Heart left ventricle (tissue), 16 donors: ENCODE measurements at regions not wholly inside any gene's neighbourhood (a gene's known extent, or its start where the extent isn't known, plus 50 kb on each side); places are given as distances from the start of the nearest gene placed in this dataset.

Experiments
- ATAC-seq, 4 donors: fragments of 200-7000 bp; cut with Tn5 transposase; one replicate each; pipeline ENCODE4 v1.9.1; 2020 to 2022; ENCODE audit warnings: moderate library complexity in 4 of 4, mild to moderate bottlenecking in 3 of 4, moderate number of reproducible peaks in 1 of 4
- DNase-seq, 5 donors: peaks; one replicate each; pipeline ENCODE4 v3.0.0-alpha.2; 2020
- H3K27ac ChIP-seq, 12 donors: fragments of 200-600 bp; sonication (generic) in 4 of 12; one replicate each; pipeline versions ENCODE4 v1.5.0 to v1.8.0; 2016 to 2022; ENCODE audit warnings: mild to moderate bottlenecking in 2 of 12
- H3K27me3 ChIP-seq, 9 donors: fragments of 200-600 bp; sonication (generic) in 2 of 9; one replicate each; pipeline versions ENCODE4 v1.5.1 to v1.8.0; 2016 to 2022; ENCODE audit warnings: mild to moderate bottlenecking in 3 of 9
- H3K36me3 ChIP-seq, 9 donors: fragments of 200-600 bp; sonication (generic) in 2 of 9; one replicate each; pipeline versions ENCODE4 v1.5.0 to v1.8.0; 2018 to 2022; ENCODE audit warnings: mild to moderate bottlenecking in 2 of 9
- H3K4me1 ChIP-seq, 12 donors: fragments of 200-600 bp; sonication (generic) in 4 of 12; one replicate each; pipeline versions ENCODE4 v1.5.0 to v1.8.0; 2016 to 2022; ENCODE audit warnings: mild to moderate bottlenecking in 3 of 12
- H3K4me3 ChIP-seq, 12 donors: fragments of 200-600 bp; sonication (generic) in 4 of 12; one replicate each; pipeline versions ENCODE4 v1.5.0 to v1.8.0; 2017 to 2022; ENCODE audit warnings: mild to moderate bottlenecking in 9 of 12, moderate library complexity in 4 of 12
- H3K9me3 ChIP-seq, 12 donors: fragments of 200-600 bp; sonication (generic) in 4 of 12; one replicate each; pipeline versions ENCODE4 v1.5.0 to v1.8.0; 2016 to 2022; ENCODE audit warnings: mild to moderate bottlenecking in 1 of 12
- CTCF ChIP-seq, 12 donors: fragments of 200-600 bp; sonication (generic) in 4 of 12; IDR thresholded peaks; one replicate each; pipeline versions ENCODE4 v1.5.0 to v1.8.0; 2018 to 2022; ENCODE audit warnings: antibody characterized with exemption in 12 of 12, mild to moderate bottlenecking in 5 of 12
- POLR2A ChIP-seq, 2 donors: fragments of 450-650 bp; IDR thresholded peaks; one replicate each; pipeline ENCODE4 v1.6.1; 2017; ENCODE audit warnings: antibody characterized with exemption in 2 of 2, mild to moderate bottlenecking in 2 of 2, moderate library complexity in 2 of 2
- WGBS, 4 donors: extraction: QIAGEN DNeasy Blood & Tissue Kit in 2 of 4; methylation state at CpG; one replicate each; pipeline versions ENCODE4 v1.1.5 to v1.1.7; 2013 to 2018; 5-methylcytosine and 5-hydroxymethylcytosine counted together
- intact Hi-C, 10 donors: fragments of 100-400 bp; cut with DNase I; formaldehyde crosslinking; loops; one replicate each; pipeline versions ENCODE4 v1.11.1 to v1.14.2; 2022
- donor health status: ischemic (EF 13 %, LVEDD 7.1; RV severe dilation, severe dysfunction).
- donor health status: healthy with polysubstance abuse.
- donor health status: DM: no; HTN: yes; CAD: no.
- donor health status: DM: no; HTN: no; CAD: no.
- donor health status: ischemic (EF 25% LVEDD 6.9; RV normal size, moderate dysfunction).
- donor health status: ischemic (EF 25% LVEDD 5.7; RV mildly dilated, moderate dysfunction).
- donor health status: healthy.
- donor health status: DM: yes; HTN: yes; CAD: no.
- donor health status: ischemic (EF 35%, LVEDD 5.7; RV mildly dilated, moderate dysfunction).
- donor health status: nonischemic (EF 11% LVEDD 7.7; RV severe dilation, severe dysfunction).
- donor health status: DM: yes; HTN: yes; CAD: no.
- donor health status: PGD.
- donor health status: ischemic (EF 29% LVEDD 5.4; RV normal size, mild dysfunction).
- donor health status: nonischemic (EF 23%, LVEDD 6.1; RV moderate dilation, normal function).

GRCh38 chr5:67814569-67815311 lies 400.8 kb upstream of the PIK3R1 start:
- H3K4me1 ChIP-seq = peaks cover 0 to 33% (median 26%) of the 10 kb centered on the region in 12 donors
- H3K9me3 ChIP-seq = no peaks in the 10 kb centered on the region
- no peaks in the 10 kb centered on the region for H3K36me3 ChIP-seq
- no peaks in the 10 kb centered on the region for H3K27me3 ChIP-seq
- WGBS, 4 donors = 47 to 69% (median 65%) methylated on average over 3 of the region's 3 CpGs
- DNase-seq (no peak), ATAC-seq (no peak)
- H3K4me3 ChIP-seq = no peak overlapping the region
- peak overlapping the region in 11 of 12 donors; percentile 30 to 88 (median 75) for H3K27ac ChIP-seq
- intact Hi-C loops = loop anchor here in 3 of 10 donors (5.0 to 10.0 kb wide), 4 partner anchors 58 to 567 kb away; partner anchors contain the start of gene PIK3R1 (in 1 of the 3)
- no peak for TF ChIP-seq POLR2A (IDR thresholded peaks at IDR 0.05)
- no peak for TF ChIP-seq CTCF (IDR thresholded peaks at IDR 0.05)

- Histone ChIP-seq H3K9me3 (no peaks in the 10 kb centered on the region), H3K4me3 (no peak overlapping the region), H3K27ac (peak overlapping the region in 6 of 12 donors; percentile 29 to 88 (median 78)), H3K4me1 (peaks cover 0 to 37% (median 27%) of the 10 kb centered on the region in 12 donors), H3K36me3 (no peaks in the 10 kb centered on the region), H3K27me3 (no peaks in the 10 kb centered on the region)
- intact Hi-C loops = loop anchor here in 3 of 10 donors (5.0 to 10.0 kb wide), 4 partner anchors 58 to 567 kb away; partner anchors contain the start of gene PIK3R1 (in 1 of the 3)
- WGBS, 4 donors = 56 to 65% (median 61%) methylated on average over 6 of the region's 6 CpGs
- no peak for TF ChIP-seq POLR2A (IDR thresholded peaks at IDR 0.05)
- no peak for TF ChIP-seq CTCF (IDR thresholded peaks at IDR 0.05)
- ATAC-seq (peak; percentile 13 to 46 (median 38)), DNase-seq (no peak)
Observed at GRCh38 chr5:67813877-67814539, 401.5 kb upstream of the PIK3R1 start.

GRCh38 chr5:67809589-67809988 lies 406.0 kb upstream of the PIK3R1 start:
- H3K27me3 ChIP-seq = no peaks in the 10 kb centered on the region
- 65 to 77% (median 73%) methylated on average over 5 of the region's 5 CpGs for WGBS, 4 donors
- H3K9me3 ChIP-seq = peaks cover 0 to under 1% (median 0%) of the 10 kb centered on the region in 12 donors
- intact Hi-C loops = loop anchor here in 7 of 10 donors (5.0 to 10.0 kb wide), 9 partner anchors 115 to 463 kb away; partner anchors contain the start of gene PIK3R1 (in 1 of the 7)
- TF ChIP-seq CTCF (IDR thresholded peaks at IDR 0.05) = no peak
- TF ChIP-seq POLR2A (IDR thresholded peaks at IDR 0.05) = no peak
- no peak for ATAC-seq
- DNase-seq = no peak
- no peak overlapping the region for H3K4me3 ChIP-seq
- H3K4me1 ChIP-seq = peaks cover 0 to 42% (median 19%) of the 10 kb centered on the region in 12 donors
- H3K36me3 ChIP-seq = no peaks in the 10 kb centered on the region
- peak overlapping the region in 11 of 12 donors; percentile 6 to 90 (median 78) for H3K27ac ChIP-seq

- Histone ChIP-seq H3K27ac (peak overlapping the region; percentile 59 to 90 (median 78)), H3K4me3 (no peak overlapping the region), H3K4me1 (peaks cover 0 to 32% (median 13%) of the 10 kb centered on the region in 12 donors), H3K36me3 (no peaks in the 10 kb centered on the region), H3K27me3 (no peaks in the 10 kb centered on the region), H3K9me3 (peaks cover 0 to 9% (median 0%) of the 10 kb centered on the region in 12 donors)
- peak in 1 of 5 donors; percentile 46 for DNase-seq
- WGBS, 4 donors = 42 to 67% (median 60%) methylated on average over 2 of the region's 2 CpGs
- TF ChIP-seq CTCF (IDR thresholded peaks at IDR 0.05) (no peak), POLR2A (IDR thresholded peaks at IDR 0.05) (no peak)
- peak; percentile 12 to 68 (median 37) for ATAC-seq
- intact Hi-C loops = loop anchor here in 7 of 10 donors (5.0 to 10.0 kb wide), 9 partner anchors 114 to 464 kb away; partner anchors contain the start of gene PIK3R1 (in 1 of the 7)
Observed at GRCh38 chr5:67808340-67808739, 407.2 kb upstream of the PIK3R1 start.
